Trophoblast cell (in vitro differentiated cells and primary cell): ENCODE measurements at regions not wholly inside any gene's neighbourhood (a gene's known extent, or its start where the extent isn't known, plus 50 kb on each side); places are given as distances from the start of the nearest gene placed in this dataset.

ENCODE experiments used
- DNase-seq, 2 donors: peaks; one replicate each; pipeline ENCODE4 v3.0.0-alpha.2; 2016
- H2AFZ ChIP-seq: 2 replicates; pipeline ENCODE4 v1.6.1; 2013; ENCODE audit warnings: low read length, moderate library complexity, mild to moderate bottlenecking; ENCODE audit not compliant: insufficient read depth, poor library complexity
- H2AK5ac ChIP-seq: 2 replicates; pipeline ENCODE4 v1.6.1; 2013; ENCODE audit warnings: mild to moderate bottlenecking, low read length
- H2BK120ac ChIP-seq: 2 replicates; pipeline ENCODE4 v1.6.1; 2013; ENCODE audit warnings: low read length, mild to moderate bottlenecking, moderate library complexity; ENCODE audit not compliant: insufficient read depth, poor library complexity
- H2BK12ac ChIP-seq: 2 replicates; pipeline ENCODE4 v1.6.1; 2013; ENCODE audit warnings: mild to moderate bottlenecking, low read length, moderate library complexity
- H2BK5ac ChIP-seq: 2 replicates; pipeline ENCODE4 v1.6.1; 2013; ENCODE audit warnings: low read length, low read depth, moderate library complexity, mild to moderate bottlenecking; ENCODE audit not compliant: poor library complexity
- H3K14ac ChIP-seq: 2 replicates; pipeline ENCODE4 v1.6.1; 2013; ENCODE audit warnings: mild to moderate bottlenecking, low read length
- H3K18ac ChIP-seq: 2 replicates; pipeline ENCODE4 v1.6.1; 2013; ENCODE audit warnings: mild to moderate bottlenecking, low read length
- H3K23ac ChIP-seq: 2 replicates; pipeline ENCODE4 v1.6.1; 2013; ENCODE audit warnings: low read length
- H3K27ac ChIP-seq: 2 replicates; pipeline ENCODE4 v1.5.1; 2013; ENCODE audit warnings: low read depth, mild to moderate bottlenecking, inconsistent platforms, low read length, moderate library complexity
- H3K27me3 ChIP-seq: 2 replicates; pipeline ENCODE4 v1.6.1; 2013; ENCODE audit warnings: inconsistent platforms, mild to moderate bottlenecking, low read length, moderate library complexity; ENCODE audit not compliant: insufficient read depth
- H3K36me3 ChIP-seq, 2 experiments: 1 replicate in 1 of 2; 2 replicates in 1 of 2; pipeline ENCODE4 v1.6.1; 2013; ENCODE audit warnings: low read length in 2 of 2, mild to moderate bottlenecking in 2 of 2, moderate library complexity in 1 of 2; ENCODE audit not compliant: insufficient read depth in 2 of 2, control insufficient read depth in 1 of 2
- H3K4ac ChIP-seq: 2 replicates; pipeline ENCODE4 v1.6.1; 2013; ENCODE audit warnings: low read depth, mild to moderate bottlenecking, low read length, moderate library complexity
- H3K4me1 ChIP-seq, 2 experiments: 1 replicate in 1 of 2; 2 replicates in 1 of 2; pipeline ENCODE4 v1.6.1; 2013; ENCODE audit warnings: low read length in 2 of 2, mild to moderate bottlenecking in 2 of 2, moderate library complexity in 1 of 2; ENCODE audit not compliant: insufficient read depth in 2 of 2, control insufficient read depth in 1 of 2
- H3K4me2 ChIP-seq: 2 replicates; pipeline ENCODE4 v1.6.1; 2013; ENCODE audit warnings: inconsistent platforms, mild to moderate bottlenecking, low read length, moderate library complexity
- H3K4me3 ChIP-seq: 2 replicates; pipeline ENCODE4 v1.5.1; 2013; ENCODE audit warnings: mild to moderate bottlenecking, low read depth, low read length, inconsistent platforms
- H3K79me1 ChIP-seq: one replicate; pipeline ENCODE4 v1.6.1; 2013; ENCODE audit warnings: low read length
- H3K79me2 ChIP-seq: 2 replicates; pipeline ENCODE4 v1.6.1; 2013; ENCODE audit warnings: low read length, mild to moderate bottlenecking; ENCODE audit not compliant: control insufficient read depth, insufficient read depth, poor library complexity
- H3K9ac ChIP-seq: 2 replicates; pipeline ENCODE4 v1.6.1; 2013; ENCODE audit warnings: mild to moderate bottlenecking, low read length
- H3K9me3 ChIP-seq: 2 replicates; pipeline ENCODE4 v1.6.1; 2013; ENCODE audit warnings: low read depth, mild to moderate bottlenecking, control low read depth, inconsistent platforms, low read length; ENCODE audit not compliant: insufficient read depth
- H4K12ac ChIP-seq: 2 replicates; pipeline ENCODE4 v1.6.1; 2013; ENCODE audit warnings: low read depth, mild to moderate bottlenecking, low read length, moderate library complexity
- H4K8ac ChIP-seq: 2 replicates; pipeline ENCODE4 v1.6.1; 2013; ENCODE audit warnings: low read depth, mild to moderate bottlenecking, low read length, moderate library complexity
- H4K91ac ChIP-seq: one replicate; pipeline ENCODE4 v1.6.1; 2013; ENCODE audit warnings: low read depth, mild to moderate bottlenecking, low read length, moderate library complexity
- WGBS: extraction: QIAGEN DNeasy Blood & Tissue Kit; methylation state at CpG from one replicate; pipeline ENCODE4 v1.1.7; 2013; ENCODE audit warnings: missing lambda C conversion rate; ENCODE audit not compliant: insufficient read length, insufficient coverage; ENCODE audit errors: extremely low coverage; 5-methylcytosine and 5-hydroxymethylcytosine counted together

DNA sequence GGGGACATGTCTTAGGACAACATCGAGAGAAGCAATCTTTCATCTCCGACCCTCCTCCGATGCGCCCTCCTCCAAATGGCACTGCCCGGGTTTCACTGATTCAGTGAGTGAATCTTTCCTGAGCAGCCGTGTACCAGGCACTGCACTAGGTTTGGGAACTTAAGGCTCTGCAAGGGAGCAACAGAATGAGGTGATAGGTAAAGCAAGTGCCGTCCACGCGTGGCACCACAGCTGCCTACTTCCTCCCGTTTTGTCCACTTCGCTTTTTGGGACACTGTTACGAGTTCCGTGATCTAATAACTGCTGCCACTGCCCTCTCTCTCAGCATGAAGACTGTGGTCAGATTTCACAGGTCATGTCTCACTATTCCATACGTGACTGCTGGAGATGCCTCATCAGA is 131.0 kb downstream of the TEX29 start:
- Histone ChIP-seq H3K79me2 (no peaks in the 10 kb centered on the region), H4K12ac (no peak overlapping the region), H4K91ac (no peak overlapping the region), H3K14ac (no peak overlapping the region), H3K4me2 (no peak overlapping the region), H3K27me3 (no peaks in the 10 kb centered on the region), H3K23ac (no peak overlapping the region), H3K18ac (no peak overlapping the region), H3K4me3 (no peak overlapping the region), H3K27ac (no peak overlapping the region), H3K79me1 (no peaks in the 10 kb centered on the region), H3K9me3 (peaks cover 2% of the 10 kb centered on the region), H2AK5ac (no peak overlapping the region), H3K4ac (no peak overlapping the region), H3K9ac (no peak overlapping the region), H2AFZ (no peak overlapping the region), H2BK5ac (no peak overlapping the region), H2BK120ac (no peak overlapping the region), H3K4me1 (no peaks in the 10 kb centered on the region), H4K8ac (no peak overlapping the region), H3K36me3 (no peaks in the 10 kb centered on the region), H2BK12ac (no peak overlapping the region)
- no peak for DNase-seq
- WGBS: no CpG with 5 or more reads among the region's 14 CpGs

DNA sequence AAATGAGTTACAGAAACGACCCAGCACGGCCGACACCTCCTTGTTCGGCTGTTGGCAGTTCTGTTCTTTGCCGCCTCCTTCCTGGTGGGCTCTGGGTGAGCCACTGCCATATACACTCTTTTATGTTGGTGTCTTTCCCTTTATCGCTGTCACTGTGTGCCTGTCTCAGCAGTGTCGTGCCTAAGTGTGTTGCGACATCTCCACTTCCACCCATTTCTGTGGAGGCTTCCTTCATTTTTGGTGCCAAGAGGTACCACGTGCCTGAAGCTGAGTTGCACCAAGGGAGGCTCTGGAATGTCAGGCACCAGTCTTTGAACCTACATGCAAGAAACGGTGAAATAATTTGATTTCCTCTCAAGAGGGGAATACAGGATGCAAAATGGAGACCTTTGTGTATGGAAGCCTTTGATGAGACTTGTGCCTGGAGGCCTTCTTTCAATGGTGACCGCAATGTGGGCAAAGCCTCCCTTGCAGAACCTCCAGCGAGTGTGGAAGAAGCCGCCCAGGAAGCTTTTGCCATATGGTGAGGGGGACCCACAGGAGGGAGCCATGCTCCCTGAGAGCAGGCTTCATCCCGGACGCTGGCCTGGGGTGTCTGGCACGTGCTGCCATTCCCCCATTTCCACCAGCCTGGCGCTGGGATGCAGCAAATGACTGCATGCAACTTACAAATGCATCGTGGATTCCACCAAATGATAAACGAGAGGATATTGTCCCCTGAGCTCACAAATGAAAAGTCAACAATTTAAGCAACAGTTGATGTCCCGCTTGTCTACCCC is 136.2 kb downstream of the TEX29 start:
- H4K8ac ChIP-seq: no peak overlapping the region
- no CpG with 5 or more reads among the region's 20 CpGs for WGBS
- no peaks in the 10 kb centered on the region for H3K79me2 ChIP-seq
- H2AFZ ChIP-seq: no peak overlapping the region
- H2BK120ac ChIP-seq: no peak overlapping the region
- no peak overlapping the region for H2AK5ac ChIP-seq
- no peak overlapping the region for H3K4me2 ChIP-seq
- no peak overlapping the region for H3K9ac ChIP-seq
- H3K27ac ChIP-seq: no peak overlapping the region
- H3K79me1 ChIP-seq: no peaks in the 10 kb centered on the region
- H3K14ac ChIP-seq: no peak overlapping the region
- no peak overlapping the region for H3K23ac ChIP-seq
- H2BK5ac ChIP-seq: no peak overlapping the region
- H3K36me3 ChIP-seq: no peaks in the 10 kb centered on the region
- no peak for DNase-seq
- no peak overlapping the region for H4K91ac ChIP-seq
- no peak overlapping the region for H3K4me3 ChIP-seq
- H3K27me3 ChIP-seq: no peaks in the 10 kb centered on the region
- no peak overlapping the region for H3K4ac ChIP-seq
- H3K4me1 ChIP-seq: no peaks in the 10 kb centered on the region
- peaks cover 5% of the 10 kb centered on the region for H3K9me3 ChIP-seq
- H2BK12ac ChIP-seq: no peak overlapping the region
- no peak overlapping the region for H3K18ac ChIP-seq
- H4K12ac ChIP-seq: no peak overlapping the region

DNA sequence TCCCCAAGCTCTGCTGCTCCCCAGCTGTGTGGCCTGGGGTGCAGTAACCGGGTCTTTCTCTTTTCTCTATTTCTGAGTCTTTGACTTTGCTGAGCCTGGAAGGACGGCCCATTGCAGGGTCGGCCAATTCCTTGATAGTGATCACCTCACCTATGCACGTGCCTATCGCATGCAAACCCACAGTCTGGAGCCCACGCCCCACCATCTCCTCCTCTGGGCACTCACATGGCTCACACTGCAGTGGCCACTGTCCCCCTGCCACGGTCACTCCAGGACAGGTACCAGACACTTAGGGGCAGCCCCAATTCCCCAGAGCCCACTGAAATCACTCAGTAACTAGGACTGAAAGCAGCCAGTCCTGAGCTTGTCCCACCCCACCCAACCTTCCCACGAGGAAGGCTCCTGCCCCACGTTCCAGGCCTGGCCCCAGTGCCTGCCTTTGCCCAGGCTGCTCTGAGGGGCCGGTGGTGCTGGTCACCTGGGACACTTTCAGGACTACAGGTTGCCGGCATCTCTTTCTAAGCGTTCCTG is 137.6 kb downstream of the TEX29 start:
- no peak overlapping the region for H2BK5ac ChIP-seq
- no peak overlapping the region for H3K4me3 ChIP-seq
- no peak overlapping the region for H3K4ac ChIP-seq
- no peak overlapping the region for H4K91ac ChIP-seq
- no peaks in the 10 kb centered on the region for H3K27me3 ChIP-seq
- H3K4me1 ChIP-seq: no peaks in the 10 kb centered on the region
- no peak overlapping the region for H3K4me2 ChIP-seq
- H3K79me1 ChIP-seq: no peaks in the 10 kb centered on the region
- no peak overlapping the region for H3K14ac ChIP-seq
- WGBS: no CpG with 5 or more reads among the region's 12 CpGs
- peaks cover 5% of the 10 kb centered on the region for H3K9me3 ChIP-seq
- H3K36me3 ChIP-seq: no peaks in the 10 kb centered on the region
- no peak overlapping the region for H3K27ac ChIP-seq
- no peak overlapping the region for H3K9ac ChIP-seq
- no peak overlapping the region for H3K18ac ChIP-seq
- no peak overlapping the region for H3K23ac ChIP-seq
- no peak overlapping the region for H4K12ac ChIP-seq
- no peak for DNase-seq
- H4K8ac ChIP-seq: no peak overlapping the region
- H2AK5ac ChIP-seq: no peak overlapping the region
- H2BK12ac ChIP-seq: no peak overlapping the region
- no peak overlapping the region for H2AFZ ChIP-seq
- no peaks in the 10 kb centered on the region for H3K79me2 ChIP-seq
- no peak overlapping the region for H2BK120ac ChIP-seq

DNA sequence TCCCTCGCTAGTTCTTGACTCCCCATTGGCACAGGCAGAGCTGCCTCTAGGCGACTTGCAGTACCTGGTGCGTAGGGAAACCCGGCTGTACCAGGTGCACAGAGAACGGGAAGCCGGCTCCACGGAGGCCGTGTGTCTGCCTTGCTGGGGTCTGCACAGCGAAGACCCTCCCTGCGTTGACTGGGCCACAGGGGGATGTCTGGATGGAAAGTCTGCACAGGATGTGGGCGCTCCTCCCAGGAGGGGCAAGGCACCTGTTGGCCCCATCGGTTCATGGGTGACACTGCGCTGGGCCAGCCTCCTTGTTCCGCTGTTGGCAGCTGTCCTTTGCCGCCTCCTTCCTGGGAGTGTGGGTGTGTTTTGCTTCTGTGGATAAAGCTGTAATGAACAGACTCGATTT is 138.3 kb downstream of the TEX29 start:
- H3K79me1 ChIP-seq: no peaks in the 10 kb centered on the region
- no peaks in the 10 kb centered on the region for H3K79me2 ChIP-seq
- no peak overlapping the region for H3K9ac ChIP-seq
- no peak overlapping the region for H3K4me2 ChIP-seq
- H3K9me3 ChIP-seq: peaks cover 5% of the 10 kb centered on the region
- no peak overlapping the region for H2BK12ac ChIP-seq
- H2BK5ac ChIP-seq: no peak overlapping the region
- H4K8ac ChIP-seq: no peak overlapping the region
- no peaks in the 10 kb centered on the region for H3K4me1 ChIP-seq
- H2AK5ac ChIP-seq: no peak overlapping the region
- H2BK120ac ChIP-seq: no peak overlapping the region
- H3K27ac ChIP-seq: no peak overlapping the region
- H3K18ac ChIP-seq: no peak overlapping the region
- no peak for DNase-seq
- WGBS: no CpG with 5 or more reads among the region's 16 CpGs
- no peaks in the 10 kb centered on the region for H3K36me3 ChIP-seq
- no peak overlapping the region for H3K14ac ChIP-seq
- no peak overlapping the region for H4K12ac ChIP-seq
- H3K4me3 ChIP-seq: no peak overlapping the region
- H2AFZ ChIP-seq: no peak overlapping the region
- H3K4ac ChIP-seq: no peak overlapping the region
- no peaks in the 10 kb centered on the region for H3K27me3 ChIP-seq
- no peak overlapping the region for H4K91ac ChIP-seq
- no peak overlapping the region for H3K23ac ChIP-seq
